Kidney (tissue), 13 donors: ENCODE measurements at regions not wholly inside any gene's neighbourhood (a gene's known extent, or its start where the extent isn't known, plus 50 kb on each side); places are given as distances from the start of the nearest gene placed in this dataset.
"Not testable (repeated sequence)": the region's sequence is repeated elsewhere in the genome, so short reads cannot be mapped to it uniquely, and the experiment has no call there.

Experiments used
- DNase-seq, 5 donors: peaks; one replicate each; pipeline ENCODE4 v3.0.0-alpha.2; 2013 to 2020
- FAIRE-seq: peaks from 2 replicates; lab custom pipeline; 2012; peaks lifted over from hg19 to GRCh38; lab: Jason Lieb, UNC
- H3K27ac ChIP-seq, 2 donors: one replicate each; pipeline ENCODE4 v1.7.0; 2013; ENCODE audit warnings: low read depth in 2 of 2, low read length in 2 of 2, inconsistent platforms in 1 of 2
- H3K27me3 ChIP-seq: one replicate; pipeline ENCODE4 v1.7.1; 2013; ENCODE audit warnings: low read length, inconsistent platforms; ENCODE audit not compliant: control insufficient read depth, insufficient read depth
- H3K36me3 ChIP-seq, 3 donors: one replicate each; pipeline versions ENCODE4 v1.7.0 to v1.7.1; 2013; ENCODE audit warnings: low read length in 3 of 3, control low read depth in 1 of 3, inconsistent platforms in 1 of 3; ENCODE audit not compliant: insufficient read depth in 3 of 3, control insufficient read depth in 2 of 3
- H3K4me1 ChIP-seq, 3 donors: one replicate each; pipeline versions ENCODE4 v1.7.0 to v1.7.1; 2013; ENCODE audit warnings: low read length in 3 of 3, inconsistent platforms in 1 of 3, low read depth in 1 of 3; ENCODE audit not compliant: control insufficient read depth in 2 of 3, insufficient read depth in 2 of 3
- H3K4me3 ChIP-seq, 3 donors: one replicate each; pipeline versions ENCODE4 v1.7.0 to v1.8.1; 2013; ENCODE audit warnings: low read length in 3 of 3, control low read depth in 1 of 3, inconsistent platforms in 1 of 3
- H3K9ac ChIP-seq, 3 donors: one replicate each; pipeline versions ENCODE4 v1.7.0 to v1.7.1; 2013; ENCODE audit warnings: low read length in 3 of 3, control low read depth in 1 of 3, inconsistent platforms in 1 of 3
- H3K9me3 ChIP-seq, 3 donors: one replicate each; pipeline versions ENCODE4 v1.7.0 to v1.7.1; 2013; ENCODE audit warnings: low read length in 3 of 3, control low read depth in 1 of 3, inconsistent platforms in 1 of 3; ENCODE audit not compliant: control insufficient read depth in 2 of 3, insufficient read depth in 1 of 3
- intact Hi-C: fragments of 100-400 bp; cut with DNase I; formaldehyde crosslinking; loops from one replicate; pipeline ENCODE4 v1.11.1; 2022
- TF ChIP-seq, protein P1 (sequence below): IDR thresholded peaks from 3 replicates; pipeline ENCODE4 v1.5.1; 2012; ENCODE audit warnings: mild to moderate bottlenecking, moderate library complexity, borderline replicate concordance; ENCODE audit not compliant: insufficient read depth; ENCODE audit errors: extremely low read depth
- donor health status: control.
- donor health status: control.
- donor health status: control.
- donor health status: control.
- donor health status: control.
- donor health status: DM: yes; HTN: yes; CAD: no.
- donor health status: Normal renal cell carcinoma (clear cell type).

- intact Hi-C loops = no loop called here
- Histone ChIP-seq H3K4me1 (no peaks in the 10 kb centered on the region), H3K9ac (no peak overlapping the region), H3K36me3 (no peaks in the 10 kb centered on the region), H3K4me3 (no peak overlapping the region), H3K27me3 (no peaks in the 10 kb centered on the region), H3K27ac (no peak overlapping the region), H3K9me3 (peaks cover 0 to 92% (median 26%) of the 10 kb centered on the region in 3 donors)
- DNase-seq (no peak), FAIRE-seq (no peak)
- TF ChIP-seq, protein P1, sequence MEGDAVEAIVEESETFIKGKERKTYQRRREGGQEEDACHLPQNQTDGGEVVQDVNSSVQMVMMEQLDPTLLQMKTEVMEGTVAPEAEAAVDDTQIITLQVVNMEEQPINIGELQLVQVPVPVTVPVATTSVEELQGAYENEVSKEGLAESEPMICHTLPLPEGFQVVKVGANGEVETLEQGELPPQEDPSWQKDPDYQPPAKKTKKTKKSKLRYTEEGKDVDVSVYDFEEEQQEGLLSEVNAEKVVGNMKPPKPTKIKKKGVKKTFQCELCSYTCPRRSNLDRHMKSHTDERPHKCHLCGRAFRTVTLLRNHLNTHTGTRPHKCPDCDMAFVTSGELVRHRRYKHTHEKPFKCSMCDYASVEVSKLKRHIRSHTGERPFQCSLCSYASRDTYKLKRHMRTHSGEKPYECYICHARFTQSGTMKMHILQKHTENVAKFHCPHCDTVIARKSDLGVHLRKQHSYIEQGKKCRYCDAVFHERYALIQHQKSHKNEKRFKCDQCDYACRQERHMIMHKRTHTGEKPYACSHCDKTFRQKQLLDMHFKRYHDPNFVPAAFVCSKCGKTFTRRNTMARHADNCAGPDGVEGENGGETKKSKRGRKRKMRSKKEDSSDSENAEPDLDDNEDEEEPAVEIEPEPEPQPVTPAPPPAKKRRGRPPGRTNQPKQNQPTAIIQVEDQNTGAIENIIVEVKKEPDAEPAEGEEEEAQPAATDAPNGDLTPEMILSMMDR = no peak
Measured at GRCh38 chr11:54927704-54928103, 221.1 kb downstream of the OR4A5 start.

- H3K27me3 ChIP-seq = no peaks in the 10 kb centered on the region
- intact Hi-C loops = no loop called here
- no peaks in the 10 kb centered on the region for H3K4me1 ChIP-seq
- DNase-seq = peak in 1 of 5 donors; percentile 4
- no peak overlapping the region for H3K4me3 ChIP-seq
- H3K27ac ChIP-seq = no peak overlapping the region
- peaks cover 0 to 82% (median 36%) of the 10 kb centered on the region in 3 donors for H3K9me3 ChIP-seq
- H3K36me3 ChIP-seq = no peaks in the 10 kb centered on the region
- H3K9ac ChIP-seq = no peak overlapping the region
- TF ChIP-seq, protein P1 = no peak
- no peak for FAIRE-seq
Measured at GRCh38 chr11:54930930-54931329, 224.3 kb downstream of the OR4A5 start.

DNA sequence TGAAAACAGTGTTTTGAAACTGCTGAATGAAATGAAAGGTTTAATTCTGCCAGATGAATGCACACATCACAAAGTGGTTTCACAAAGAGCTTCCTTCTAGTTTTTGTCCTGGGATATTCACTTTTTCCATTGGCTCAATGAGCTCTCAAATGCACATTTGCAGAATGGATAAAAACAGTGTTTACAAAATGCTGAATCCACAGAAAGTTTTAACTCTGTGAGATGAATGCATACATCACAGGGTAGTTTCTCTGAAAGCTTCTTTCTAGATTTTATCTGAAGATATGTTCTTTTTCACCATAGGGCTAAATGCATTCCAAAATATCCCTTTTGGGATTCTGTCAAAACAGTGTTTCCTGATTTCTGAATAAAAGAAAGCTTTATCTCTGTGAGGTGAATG lies 237.6 kb downstream of the OR4A5 start:
- no peak overlapping the region for H3K4me3 ChIP-seq
- H3K9me3 ChIP-seq = peaks cover 0 to 39% (median 7%) of the 10 kb centered on the region in 3 donors
- H3K27me3 ChIP-seq = no peaks in the 10 kb centered on the region
- H3K4me1 ChIP-seq = no peaks in the 10 kb centered on the region
- H3K9ac ChIP-seq = no peak overlapping the region
- H3K27ac ChIP-seq = no peak overlapping the region
- H3K36me3 ChIP-seq = no peaks in the 10 kb centered on the region
- intact Hi-C loops = no loop called here
- FAIRE-seq (no peak), DNase-seq (no peak)
- TF ChIP-seq, protein P1 = no peak

GRCh38 chr11:54946424-54946823 lies 239.8 kb downstream of the OR4A5 start:
- Histone ChIP-seq H3K9me3 (peaks cover 0 to 32% (median 7%) of the 10 kb centered on the region in 3 donors), H3K9ac (no peak overlapping the region), H3K4me1 (no peaks in the 10 kb centered on the region), H3K27ac (no peak overlapping the region), H3K36me3 (no peaks in the 10 kb centered on the region), H3K27me3 (no peaks in the 10 kb centered on the region), H3K4me3 (no peak overlapping the region)
- TF ChIP-seq, protein P1 = no peak
- DNase-seq (no peak), FAIRE-seq (no peak)
- intact Hi-C loops = no loop called here

DNA sequence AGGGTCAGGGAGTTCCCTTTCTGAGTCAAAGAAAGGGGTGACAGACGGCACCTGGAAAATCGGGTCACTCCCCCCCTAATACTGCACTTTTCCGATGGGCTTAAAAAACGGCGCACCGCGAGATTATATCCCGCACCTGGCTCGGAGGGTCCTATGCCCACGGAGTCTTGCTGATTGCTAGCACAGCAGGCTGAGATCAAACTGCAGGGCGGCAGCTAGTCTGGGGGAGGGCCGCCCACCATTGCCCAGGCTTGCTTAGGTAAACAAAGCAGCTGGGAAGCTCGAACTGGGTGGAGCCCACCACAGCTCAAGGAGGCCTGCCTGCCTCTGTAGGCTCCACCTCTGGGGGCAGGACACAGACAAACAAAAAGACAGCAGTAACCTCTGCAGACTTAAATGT lies 240.5 kb downstream of the OR4A5 start:
- H3K9ac ChIP-seq, H3K4me1 ChIP-seq, H3K36me3 ChIP-seq, H3K27me3 ChIP-seq, H3K4me3 ChIP-seq, intact Hi-C loops, FAIRE-seq, H3K27ac ChIP-seq: not testable (repeated sequence)
- peaks cover 0 to 26% (median 6%) of the 10 kb centered on the region in 3 donors for H3K9me3 ChIP-seq
- peak in 1 of 5 donors; percentile 5 for DNase-seq
